Nephron progenitor cell (in vitro differentiated cells): ENCODE measurements at regions not wholly inside any gene's neighbourhood (a gene's known extent, or its start where the extent isn't known, plus 50 kb on each side); places are given as distances from the start of the nearest gene placed in this dataset.

Experiments used
- DNase-seq: peaks from one replicate; pipeline ENCODE4 v3.0.0; 2021
- H3K27ac Mint-ChIP-seq: 2 replicates; pipeline ENCODE4 v1.8.0; 2021; ENCODE audit warnings: mild to moderate bottlenecking, moderate library complexity, mixed read lengths
- H3K27me3 Mint-ChIP-seq: 2 replicates; pipeline ENCODE4 v1.8.0; 2021; ENCODE audit warnings: mild to moderate bottlenecking, low read depth, mixed read lengths; ENCODE audit not compliant: poor library complexity
- H3K36me3 Mint-ChIP-seq: 2 replicates; pipeline ENCODE4 v1.8.0; 2021; ENCODE audit warnings: low read depth, mixed read lengths
- H3K4me1 Mint-ChIP-seq: 2 replicates; pipeline ENCODE4 v1.8.0; 2021; ENCODE audit warnings: mixed read lengths
- H3K4me3 Mint-ChIP-seq: 2 replicates; pipeline ENCODE4 v1.8.0; 2021; ENCODE audit warnings: mild to moderate bottlenecking, moderate library complexity, mixed read lengths
- H3K9me3 Mint-ChIP-seq: 2 replicates; pipeline ENCODE4 v1.8.0; 2021; ENCODE audit warnings: mild to moderate bottlenecking, moderate library complexity, mixed read lengths
- TF ChIP-seq, protein P1 (sequence below): fragments of 200-600 bp; sonication (generic); IDR thresholded peaks from 2 replicates; pipeline ENCODE4 v1.5.0; 2021; ENCODE audit warnings: antibody characterized with exemption

DNA sequence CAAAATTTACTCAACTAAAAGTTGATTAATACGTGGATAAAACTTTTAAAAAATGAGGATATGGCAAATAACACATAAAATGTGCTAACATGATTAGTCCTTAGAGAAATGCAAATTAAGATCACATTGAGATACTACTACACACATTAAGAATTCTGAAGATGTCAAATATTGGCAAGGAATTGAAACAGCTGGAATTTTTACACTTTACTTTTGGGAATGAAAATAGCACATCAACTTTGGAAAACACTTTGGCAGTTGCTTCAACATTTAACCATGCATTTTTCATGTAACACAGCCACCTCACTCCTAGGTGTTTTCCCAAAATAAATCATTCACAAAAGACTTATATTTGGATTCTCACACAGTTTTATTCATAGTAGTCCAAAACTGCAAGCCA is 687.9 kb upstream of the SETBP1 start:
- Mint-ChIP-seq H3K4me1 (no peaks in the 10 kb centered on the region), H3K27ac (no peak overlapping the region), H3K36me3 (no peaks in the 10 kb centered on the region), H3K4me3 (no peak overlapping the region), H3K9me3 (peaks cover 23% of the 10 kb centered on the region), H3K27me3 (no peaks in the 10 kb centered on the region)
- TF ChIP-seq, protein P1, sequence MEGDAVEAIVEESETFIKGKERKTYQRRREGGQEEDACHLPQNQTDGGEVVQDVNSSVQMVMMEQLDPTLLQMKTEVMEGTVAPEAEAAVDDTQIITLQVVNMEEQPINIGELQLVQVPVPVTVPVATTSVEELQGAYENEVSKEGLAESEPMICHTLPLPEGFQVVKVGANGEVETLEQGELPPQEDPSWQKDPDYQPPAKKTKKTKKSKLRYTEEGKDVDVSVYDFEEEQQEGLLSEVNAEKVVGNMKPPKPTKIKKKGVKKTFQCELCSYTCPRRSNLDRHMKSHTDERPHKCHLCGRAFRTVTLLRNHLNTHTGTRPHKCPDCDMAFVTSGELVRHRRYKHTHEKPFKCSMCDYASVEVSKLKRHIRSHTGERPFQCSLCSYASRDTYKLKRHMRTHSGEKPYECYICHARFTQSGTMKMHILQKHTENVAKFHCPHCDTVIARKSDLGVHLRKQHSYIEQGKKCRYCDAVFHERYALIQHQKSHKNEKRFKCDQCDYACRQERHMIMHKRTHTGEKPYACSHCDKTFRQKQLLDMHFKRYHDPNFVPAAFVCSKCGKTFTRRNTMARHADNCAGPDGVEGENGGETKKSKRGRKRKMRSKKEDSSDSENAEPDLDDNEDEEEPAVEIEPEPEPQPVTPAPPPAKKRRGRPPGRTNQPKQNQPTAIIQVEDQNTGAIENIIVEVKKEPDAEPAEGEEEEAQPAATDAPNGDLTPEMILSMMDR, result no peak
- no peak for DNase-seq

DNA sequence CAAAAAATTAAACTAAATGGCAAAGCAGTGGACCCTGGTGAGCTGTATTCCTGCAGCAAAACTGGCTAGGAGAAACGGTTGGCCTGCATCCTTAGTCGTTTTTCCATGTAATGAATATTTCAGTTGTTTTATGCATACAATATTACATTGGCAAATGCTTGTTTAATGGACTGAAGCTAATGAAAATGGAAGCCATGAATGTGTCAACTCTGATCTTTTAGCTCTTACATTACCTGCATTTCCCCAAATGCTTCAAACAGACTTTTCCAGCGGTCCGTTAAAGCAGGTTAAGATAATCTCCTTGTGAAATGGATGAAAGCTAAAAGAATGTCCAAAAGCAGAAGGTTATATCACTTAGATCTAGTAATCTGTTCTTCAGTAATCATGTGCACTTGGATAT is 686.3 kb upstream of the SETBP1 start:
- Mint-ChIP-seq H3K36me3 (no peaks in the 10 kb centered on the region), H3K27me3 (peaks cover 2% of the 10 kb centered on the region), H3K4me3 (no peak overlapping the region), H3K27ac (no peak overlapping the region), H3K9me3 (peaks cover 7% of the 10 kb centered on the region), H3K4me1 (no peaks in the 10 kb centered on the region)
- DNase-seq, result no peak
- TF ChIP-seq, protein P1, result no peak

DNA sequence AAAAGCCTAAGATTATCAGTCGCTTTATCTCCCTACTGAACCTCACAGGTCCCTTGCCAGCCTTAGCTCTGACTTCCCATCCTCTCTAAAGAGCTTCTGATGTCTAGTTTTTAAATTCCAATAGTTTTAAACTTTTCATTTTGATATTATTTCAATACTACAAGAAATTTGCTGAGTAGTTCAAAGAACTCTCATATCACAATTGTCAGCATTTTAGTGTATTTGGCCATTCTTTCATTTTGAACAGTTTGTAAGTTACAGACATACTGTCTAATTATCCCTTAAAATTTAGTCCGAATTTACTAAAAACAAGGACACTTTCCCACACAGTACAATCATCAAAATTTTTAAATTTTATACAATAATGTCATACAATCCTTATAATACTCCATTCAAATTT is 666.8 kb upstream of the SETBP1 start:
- DNase-seq, result no peak
- Mint-ChIP-seq H3K4me1 (peaks cover under 1% of the 10 kb centered on the region), H3K9me3 (no peaks in the 10 kb centered on the region), H3K27ac (no peak overlapping the region), H3K4me3 (no peak overlapping the region), H3K36me3 (no peaks in the 10 kb centered on the region), H3K27me3 (no peaks in the 10 kb centered on the region)
- TF ChIP-seq, protein P1, result no peak

DNA sequence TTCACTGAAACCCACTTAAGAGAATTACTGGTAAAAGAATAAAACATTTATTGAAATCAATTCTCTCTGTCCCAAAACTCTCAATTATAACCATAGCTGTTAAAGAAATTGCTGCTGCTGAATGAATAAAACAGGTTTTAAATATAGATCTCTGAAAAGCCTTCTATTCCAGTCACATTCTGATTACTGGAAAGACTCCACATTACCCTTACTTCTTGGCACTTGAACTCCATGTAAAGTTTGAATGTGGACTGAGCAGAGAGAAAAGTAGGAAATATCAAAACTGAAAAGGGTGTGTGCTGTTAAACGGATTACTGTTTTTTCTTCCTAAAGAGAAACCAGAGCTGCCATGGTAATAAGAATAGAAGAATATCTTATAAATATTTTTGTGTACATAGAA is 655.3 kb upstream of the SETBP1 start:
- Mint-ChIP-seq H3K4me3 (no peak overlapping the region), H3K4me1 (no peaks in the 10 kb centered on the region), H3K36me3 (peaks cover 16% of the 10 kb centered on the region), H3K9me3 (peaks cover 35% of the 10 kb centered on the region), H3K27me3 (no peaks in the 10 kb centered on the region), H3K27ac (no peak overlapping the region)
- no peak for DNase-seq
- TF ChIP-seq, protein P1, result no peak

DNA sequence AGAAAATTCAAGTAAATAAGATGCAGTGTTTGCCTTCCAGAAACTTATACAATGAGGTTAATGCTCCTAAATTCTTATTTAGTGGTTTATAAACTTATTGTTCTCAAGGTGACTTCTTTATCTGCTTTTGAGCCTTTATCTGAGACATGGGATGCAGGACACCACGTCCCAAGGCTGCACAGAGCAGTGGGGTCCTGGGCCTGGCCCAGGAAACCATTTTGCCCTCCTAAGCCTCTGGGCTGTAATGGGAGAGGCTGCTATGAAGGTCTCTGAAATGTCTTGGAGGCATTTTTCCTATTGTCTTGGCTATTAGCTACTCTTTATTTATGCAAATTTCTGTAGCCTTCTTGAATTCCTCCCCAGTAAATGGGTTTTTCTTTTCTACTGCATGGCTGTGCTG is 652.6 kb upstream of the SETBP1 start:
- H3K27me3 Mint-ChIP-seq, result no peaks in the 10 kb centered on the region
- H3K9me3 Mint-ChIP-seq, result peaks cover 28% of the 10 kb centered on the region
- TF ChIP-seq, protein P1, result no peak
- DNase-seq, result no peak
- no peaks in the 10 kb centered on the region for H3K4me1 Mint-ChIP-seq
- no peak overlapping the region for H3K4me3 Mint-ChIP-seq
- H3K36me3 Mint-ChIP-seq, result peaks cover 12% of the 10 kb centered on the region
- no peak overlapping the region for H3K27ac Mint-ChIP-seq

DNA sequence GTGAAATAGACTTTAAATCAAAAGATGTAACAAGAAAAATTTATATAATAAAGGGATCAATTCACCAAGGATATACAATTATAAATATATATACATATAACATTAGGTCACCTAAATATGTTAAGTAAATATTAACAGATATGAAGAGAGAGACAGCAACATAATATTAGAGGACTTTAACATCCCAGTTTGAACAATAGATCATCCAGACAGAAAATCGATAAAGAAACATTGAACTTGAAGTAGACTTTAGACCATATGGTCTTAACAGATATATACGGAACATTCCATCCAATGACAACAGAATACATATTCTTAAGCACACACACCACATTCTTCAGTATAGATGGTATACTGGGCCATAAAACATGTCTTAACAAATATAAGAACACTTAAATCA is 649.6 kb upstream of the SETBP1 start:
- Mint-ChIP-seq H3K36me3 (no peaks in the 10 kb centered on the region), H3K27me3 (no peaks in the 10 kb centered on the region), H3K9me3 (peaks cover 11% of the 10 kb centered on the region), H3K4me3 (no peak overlapping the region), H3K27ac (no peak overlapping the region), H3K4me1 (no peaks in the 10 kb centered on the region)
- TF ChIP-seq, protein P1, result no peak
- DNase-seq, result no peak
